B cell (primary cell): ENCODE measurements at regions not wholly inside any gene's neighbourhood (a gene's known extent, or its start where the extent isn't known, plus 50 kb on each side); places are given as distances from the start of the nearest gene placed in this dataset.

ENCODE experiments used
- ATAC-seq: fragments of 200-7000 bp; cut with Tn5 transposase; one replicate; pipeline ENCODE4 v1.10.0; 2021; ENCODE audit warnings: low read depth, mild to moderate bottlenecking, moderate number of reproducible peaks, moderate library complexity
- CTCF ChIA-PET: fragments of 350-600 bp; sonication (Branson Sonifier 250); formaldehyde crosslinking; loops from one replicate; lab custom pipeline; 2021; ENCODE audit warnings: antibody characterized with exemption, inconsistent platforms; lab: Charles Lee
- POLR2A ChIA-PET: fragments of 350-600 bp; sonication (Branson Sonifier 250); formaldehyde crosslinking; loops from one replicate; lab custom pipeline; 2021; ENCODE audit warnings: antibody characterized with exemption; lab: Charles Lee
- DNase-seq: peaks from one replicate; pipeline ENCODE4 v3.0.0; 2013
- H2AFZ ChIP-seq: 2 replicates; pipeline ENCODE4 v1.6.1; 2012; ENCODE audit warnings: mild to moderate bottlenecking, low read depth, low read length; ENCODE audit not compliant: insufficient read depth, poor library complexity, severe bottlenecking
- H3K27ac ChIP-seq, 2 donors: 1 replicate in 1 of 2; 2 replicates in 1 of 2; pipeline ENCODE4 v1.5.1; 2012 to 2013; ENCODE audit warnings: low read length in 2 of 2, mild to moderate bottlenecking in 2 of 2, moderate library complexity in 1 of 2
- H3K27me3 ChIP-seq, 4 experiments: fragments of 200-600 bp in 1 of 4; sonication (generic) in 1 of 4; replicated peaks in 1 of 4; 1 replicate in 2 of 4; 2 replicates in 2 of 4; pipeline versions ENCODE4 v1.6.1 to v1.7.0; 2013 to 2016; ENCODE audit warnings: low read length in 3 of 4, mild to moderate bottlenecking in 2 of 4, mixed read lengths in 1 of 4, moderate library complexity in 1 of 4; ENCODE audit not compliant: insufficient read depth in 4 of 4, control insufficient read depth in 3 of 4; ENCODE audit errors: control extremely low read depth in 1 of 4
- H3K36me3 ChIP-seq, 2 experiments: replicated peaks in 1 of 2; 1 replicate in 1 of 2; 2 replicates in 1 of 2; pipeline versions ENCODE4 v1.6.1 to v1.7.1; 2013; ENCODE audit warnings: low read length in 1 of 2; ENCODE audit not compliant: insufficient read depth in 2 of 2, control insufficient read depth in 1 of 2; ENCODE audit errors: control extremely low read depth in 1 of 2, extremely low read depth in 1 of 2
- H3K4me1 ChIP-seq, 2 donors: fragments of 200-600 bp in 1 of 2; sonication (generic) in 1 of 2; 1 replicate in 1 of 2; 2 replicates in 1 of 2; pipeline versions ENCODE4 v1.5.1 to v1.6.1; 2013 to 2017; ENCODE audit warnings: low read length in 2 of 2; ENCODE audit not compliant: control insufficient read depth in 2 of 2, insufficient read depth in 2 of 2
- H3K4me2 ChIP-seq: replicated peaks from 2 replicates; pipeline ENCODE3; 2012; ENCODE audit warnings: mild to moderate bottlenecking, low read depth, low read length; ENCODE audit not compliant: poor library complexity, severe bottlenecking
- H3K4me3 ChIP-seq, 5 experiments: fragments of 200-600 bp in 1 of 5; sonication (generic) in 1 of 5; 1 replicate in 3 of 5; 2 replicates in 2 of 5; pipeline versions ENCODE4 v1.5.1 to v1.7.0; 2011 to 2016; ENCODE audit warnings: low read length in 4 of 5, mild to moderate bottlenecking in 4 of 5, low read depth in 2 of 5, control low read depth in 1 of 5, moderate library complexity in 1 of 5; ENCODE audit not compliant: insufficient read depth in 1 of 5; ENCODE audit errors: control extremely low read depth in 1 of 5, extremely low read depth in 1 of 5
- H3K79me2 ChIP-seq: fragments of 200-600 bp; sonication (generic); one replicate; pipeline ENCODE4 v1.6.0; 2016; ENCODE audit warnings: low read length; ENCODE audit not compliant: control insufficient read depth, insufficient read depth
- H3K9ac ChIP-seq: fragments of 200-600 bp; sonication (generic); 2 replicates; pipeline ENCODE4 v1.6.1; 2017; ENCODE audit warnings: mild to moderate bottlenecking, low read length, moderate library complexity
- H3K9me3 ChIP-seq, 3 donors: one replicate each; pipeline versions ENCODE4 v1.6.1 to v1.7.1; 2013; ENCODE audit warnings: low read length in 2 of 3; ENCODE audit not compliant: control insufficient read depth in 2 of 3, insufficient read depth in 1 of 3; ENCODE audit errors: control extremely low read depth in 1 of 3
- H4K20me1 ChIP-seq: 2 replicates; pipeline ENCODE4 v1.6.0; 2012; ENCODE audit warnings: mild to moderate bottlenecking, low read length; ENCODE audit not compliant: insufficient read depth, control insufficient read depth, poor library complexity, severe bottlenecking
- H3K27ac Mint-ChIP-seq: one replicate; pipeline ENCODE4 v1.8.0; 2021; ENCODE audit warnings: mixed read lengths
- H3K27me3 Mint-ChIP-seq: one replicate; pipeline ENCODE4 v1.8.0; 2021; ENCODE audit warnings: mixed read lengths
- H3K4me1 Mint-ChIP-seq: one replicate; pipeline ENCODE4 v1.8.0; 2021; ENCODE audit warnings: mixed read lengths
- H3K4me3 Mint-ChIP-seq: one replicate; pipeline ENCODE4 v1.8.0; 2021; ENCODE audit warnings: mixed read lengths
- H3K9me3 Mint-ChIP-seq: one replicate; pipeline ENCODE4 v1.8.0; 2022; ENCODE audit warnings: mixed read lengths; ENCODE audit not compliant: insufficient read depth
- EZH2 ChIP-seq: IDR thresholded peaks from 2 replicates; pipeline ENCODE4 v1.6.1; 2012; ENCODE audit warnings: borderline replicate concordance, low read depth, mild to moderate bottlenecking, moderate library complexity, low read length; ENCODE audit not compliant: insufficient read depth, poor library complexity, severe bottlenecking
- WGBS: methylation state at CpG from one replicate; pipeline ENCODE4 v1.1.5; 2013; ENCODE audit warnings: missing lambda C conversion rate; ENCODE audit not compliant: insufficient coverage; 5-methylcytosine and 5-hydroxymethylcytosine counted together
- intact Hi-C: fragments of 100-400 bp; cut with micrococcal nuclease; formaldehyde crosslinking; loops from one replicate; pipeline ENCODE4 v1.10.0; 2022
- TF ChIP-seq, protein P1 (sequence below): fragments of 200-600 bp; IDR thresholded peaks from one replicate; pipeline ENCODE4 v1.8.0; 2022; ENCODE audit warnings: antibody characterized with exemption, mild to moderate bottlenecking

DNA sequence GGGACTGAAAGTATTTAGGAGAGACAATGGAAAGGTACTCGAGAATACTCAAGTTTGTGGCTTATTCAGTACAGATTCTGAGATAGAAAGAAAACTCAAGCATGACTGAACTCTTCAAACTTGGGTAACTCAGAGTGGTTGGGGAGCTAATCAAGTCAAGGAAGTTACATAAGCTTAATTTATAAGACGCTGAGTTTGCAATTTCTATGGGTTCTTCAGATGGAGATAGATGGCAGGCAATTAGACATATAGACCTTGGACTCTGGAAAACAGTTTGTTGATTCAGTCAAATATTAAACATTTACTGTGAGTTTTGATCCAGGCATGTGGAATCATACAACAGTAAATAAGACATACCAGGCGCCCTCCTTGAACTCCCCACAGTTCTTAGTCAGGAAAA is 1749.9 kb upstream of the TENM3 start:
- ChIA-PET POLR2A (no interaction called here), CTCF (no interaction called here)
- Mint-ChIP-seq H3K27me3 (no peaks in the 10 kb centered on the region), H3K4me3 (no peak overlapping the region), H3K9me3 (peaks cover 10% of the 10 kb centered on the region), H3K4me1 (no peaks in the 10 kb centered on the region), H3K27ac (no peak overlapping the region)
- H3K36me3 ChIP-seq, result no peaks in the 10 kb centered on the region
- H4K20me1 ChIP-seq, result no peaks in the 10 kb centered on the region
- DNase-seq (no peak), ATAC-seq (no peak)
- H3K27me3 ChIP-seq, result no peaks in the 10 kb centered on the region
- no peak overlapping the region for H2AFZ ChIP-seq
- no peak for TF ChIP-seq EZH2
- TF ChIP-seq, protein P1, sequence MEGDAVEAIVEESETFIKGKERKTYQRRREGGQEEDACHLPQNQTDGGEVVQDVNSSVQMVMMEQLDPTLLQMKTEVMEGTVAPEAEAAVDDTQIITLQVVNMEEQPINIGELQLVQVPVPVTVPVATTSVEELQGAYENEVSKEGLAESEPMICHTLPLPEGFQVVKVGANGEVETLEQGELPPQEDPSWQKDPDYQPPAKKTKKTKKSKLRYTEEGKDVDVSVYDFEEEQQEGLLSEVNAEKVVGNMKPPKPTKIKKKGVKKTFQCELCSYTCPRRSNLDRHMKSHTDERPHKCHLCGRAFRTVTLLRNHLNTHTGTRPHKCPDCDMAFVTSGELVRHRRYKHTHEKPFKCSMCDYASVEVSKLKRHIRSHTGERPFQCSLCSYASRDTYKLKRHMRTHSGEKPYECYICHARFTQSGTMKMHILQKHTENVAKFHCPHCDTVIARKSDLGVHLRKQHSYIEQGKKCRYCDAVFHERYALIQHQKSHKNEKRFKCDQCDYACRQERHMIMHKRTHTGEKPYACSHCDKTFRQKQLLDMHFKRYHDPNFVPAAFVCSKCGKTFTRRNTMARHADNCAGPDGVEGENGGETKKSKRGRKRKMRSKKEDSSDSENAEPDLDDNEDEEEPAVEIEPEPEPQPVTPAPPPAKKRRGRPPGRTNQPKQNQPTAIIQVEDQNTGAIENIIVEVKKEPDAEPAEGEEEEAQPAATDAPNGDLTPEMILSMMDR, result no peak
- no peak overlapping the region for H3K27ac ChIP-seq
- H3K4me2 ChIP-seq, result no peak overlapping the region
- H3K4me1 ChIP-seq, result no peaks in the 10 kb centered on the region
- no peaks in the 10 kb centered on the region for H3K9me3 ChIP-seq
- H3K9ac ChIP-seq, result no peak overlapping the region
- no peaks in the 10 kb centered on the region for H3K79me2 ChIP-seq
- H3K4me3 ChIP-seq, result no peak overlapping the region
- intact Hi-C loops, result no loop called here
- 88% methylated on average over 1 of the region's 3 CpGs for WGBS

DNA sequence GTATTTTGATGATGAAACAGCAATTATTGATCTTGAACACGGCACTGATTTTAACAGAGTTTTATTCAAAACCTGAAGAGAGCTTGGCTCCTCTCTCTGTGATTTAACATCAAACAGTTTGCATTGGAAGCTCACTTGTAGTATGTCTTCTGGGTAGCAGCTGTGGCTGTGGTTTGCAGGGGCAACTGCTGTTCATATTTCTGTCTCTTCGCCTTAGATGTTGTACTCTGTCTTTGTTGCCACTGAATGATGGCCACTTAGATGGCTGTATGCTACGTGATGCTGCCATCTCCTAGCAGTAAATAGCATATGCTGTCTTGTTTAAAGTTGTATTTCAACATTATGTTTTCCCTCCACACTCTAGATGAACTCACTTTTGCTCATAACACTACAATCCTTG is 1743.0 kb upstream of the TENM3 start:
- ATAC-seq, result no peak
- no peaks in the 10 kb centered on the region for H3K27me3 Mint-ChIP-seq
- TF ChIP-seq, protein P1, result no peak
- no peak for TF ChIP-seq EZH2
- H3K4me3 Mint-ChIP-seq, result no peak overlapping the region
- H3K79me2 ChIP-seq, result no peaks in the 10 kb centered on the region
- H3K9ac ChIP-seq, result no peak overlapping the region
- no peak overlapping the region for H3K4me3 ChIP-seq
- H4K20me1 ChIP-seq, result no peaks in the 10 kb centered on the region
- H3K9me3 ChIP-seq, result no peaks in the 10 kb centered on the region
- CTCF ChIA-PET, result no interaction called here
- no peak for DNase-seq
- no peaks in the 10 kb centered on the region for H3K4me1 ChIP-seq
- H3K9me3 Mint-ChIP-seq, result peaks cover 5% of the 10 kb centered on the region
- 86% methylated on average over 1 of the region's 3 CpGs for WGBS
- no peak overlapping the region for H3K4me2 ChIP-seq
- no peak overlapping the region for H2AFZ ChIP-seq
- no peaks in the 10 kb centered on the region for H3K36me3 ChIP-seq
- H3K27ac Mint-ChIP-seq, result no peak overlapping the region
- H3K4me1 Mint-ChIP-seq, result no peaks in the 10 kb centered on the region
- intact Hi-C loops, result no loop called here
- H3K27ac ChIP-seq, result no peak overlapping the region
- no peaks in the 10 kb centered on the region for H3K27me3 ChIP-seq
- POLR2A ChIA-PET, result no interaction called here
